Omental fat pad (tissue), 3 donors: ENCODE measurements at regions not wholly inside any gene's neighbourhood (a gene's known extent, or its start where the extent isn't known, plus 50 kb on each side); places are given as distances from the start of the nearest gene placed in this dataset.
A peak's percentile ranks its signal among the peaks of the same experiment; 100 is the strongest.

ENCODE experiments used
- ATAC-seq: fragments of 150-250 bp; one replicate; pipeline ENCODE4 v1.9.1; 2016; ENCODE audit warnings: mild to moderate bottlenecking, moderate library complexity; ENCODE audit not compliant: low FRiP score
- DNase-seq: peaks from one replicate; pipeline ENCODE4 v3.0.0-alpha.2; 2019; ENCODE audit warnings: low spot score
- TF ChIP-seq, protein P1 (sequence below), 3 donors: fragments of 450-650 bp; IDR thresholded peaks; one replicate each; pipeline ENCODE4 v1.5.1; 2016 to 2017; ENCODE audit warnings: antibody characterized with exemption in 3 of 3, mild to moderate bottlenecking in 3 of 3, moderate library complexity in 2 of 3

DNA sequence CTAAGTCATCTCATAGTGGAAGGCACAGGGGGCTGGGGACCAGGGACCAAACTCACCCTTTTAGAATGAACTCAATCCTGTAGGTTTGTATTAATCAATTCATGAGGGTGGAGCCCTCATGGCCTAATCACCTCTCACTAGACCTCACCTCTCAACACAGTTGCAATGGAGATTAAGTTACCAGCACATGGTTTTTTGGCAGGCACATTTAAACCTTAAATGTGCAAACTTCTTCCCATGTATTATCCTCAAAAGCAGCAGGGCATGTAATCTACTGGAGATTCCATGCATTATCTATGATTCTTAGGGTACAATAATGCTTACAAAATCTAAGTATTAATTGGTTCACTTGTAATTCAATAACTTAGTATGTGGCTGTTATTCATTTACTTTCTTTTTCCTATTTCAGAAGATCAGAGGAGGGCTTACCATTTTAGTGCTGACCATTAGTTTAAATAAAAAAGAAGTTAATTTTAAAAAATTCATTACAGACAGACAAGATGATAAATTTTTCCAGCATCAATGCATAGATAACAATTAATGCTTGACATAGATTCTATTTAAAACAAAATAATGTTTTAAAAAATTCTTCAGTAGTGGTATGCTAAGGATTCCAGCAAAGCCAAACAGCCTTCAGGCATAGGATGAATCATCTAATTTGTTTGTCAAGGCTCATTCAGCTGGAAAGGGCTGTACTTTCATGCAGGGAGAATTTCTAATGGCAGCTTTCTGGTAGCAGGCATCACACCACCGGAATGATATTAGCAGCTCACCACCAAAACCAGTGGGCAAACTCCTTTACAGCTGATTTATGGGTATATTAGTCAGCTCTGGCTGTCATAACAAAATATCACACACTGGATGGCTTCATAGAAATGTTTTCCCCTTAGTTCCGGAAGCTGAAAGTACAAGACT is 124.6 kb upstream of the ZNF648 start:
- TF ChIP-seq, protein P1, sequence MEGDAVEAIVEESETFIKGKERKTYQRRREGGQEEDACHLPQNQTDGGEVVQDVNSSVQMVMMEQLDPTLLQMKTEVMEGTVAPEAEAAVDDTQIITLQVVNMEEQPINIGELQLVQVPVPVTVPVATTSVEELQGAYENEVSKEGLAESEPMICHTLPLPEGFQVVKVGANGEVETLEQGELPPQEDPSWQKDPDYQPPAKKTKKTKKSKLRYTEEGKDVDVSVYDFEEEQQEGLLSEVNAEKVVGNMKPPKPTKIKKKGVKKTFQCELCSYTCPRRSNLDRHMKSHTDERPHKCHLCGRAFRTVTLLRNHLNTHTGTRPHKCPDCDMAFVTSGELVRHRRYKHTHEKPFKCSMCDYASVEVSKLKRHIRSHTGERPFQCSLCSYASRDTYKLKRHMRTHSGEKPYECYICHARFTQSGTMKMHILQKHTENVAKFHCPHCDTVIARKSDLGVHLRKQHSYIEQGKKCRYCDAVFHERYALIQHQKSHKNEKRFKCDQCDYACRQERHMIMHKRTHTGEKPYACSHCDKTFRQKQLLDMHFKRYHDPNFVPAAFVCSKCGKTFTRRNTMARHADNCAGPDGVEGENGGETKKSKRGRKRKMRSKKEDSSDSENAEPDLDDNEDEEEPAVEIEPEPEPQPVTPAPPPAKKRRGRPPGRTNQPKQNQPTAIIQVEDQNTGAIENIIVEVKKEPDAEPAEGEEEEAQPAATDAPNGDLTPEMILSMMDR (IDR thresholded peaks at IDR 0.05) = no peak
- ATAC-seq (peak; percentile 79), DNase-seq (no peak)

DNA sequence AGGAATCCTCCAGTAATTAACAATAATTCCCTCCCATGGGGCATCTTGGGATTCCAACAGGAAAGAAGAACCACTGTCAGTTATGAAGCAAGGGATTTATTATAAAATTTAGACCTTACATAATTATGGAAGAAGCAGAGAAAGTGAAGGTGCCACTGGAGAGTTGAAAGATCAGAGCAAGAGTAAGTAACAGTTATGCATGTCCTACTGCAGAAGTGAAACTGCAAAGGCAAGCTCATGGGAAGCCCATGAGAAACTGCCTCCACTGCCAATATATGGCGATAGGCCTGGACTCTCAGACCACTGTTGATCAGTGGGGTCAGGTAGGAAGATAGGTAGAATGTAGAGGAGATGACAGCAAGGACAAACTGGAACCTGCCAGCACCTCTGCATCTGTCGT is 123.6 kb upstream of the ZNF648 start:
- TF ChIP-seq, protein P1 (IDR thresholded peaks at IDR 0.05) = no peak
- DNase-seq = no peak
- ATAC-seq = no peak

DNA sequence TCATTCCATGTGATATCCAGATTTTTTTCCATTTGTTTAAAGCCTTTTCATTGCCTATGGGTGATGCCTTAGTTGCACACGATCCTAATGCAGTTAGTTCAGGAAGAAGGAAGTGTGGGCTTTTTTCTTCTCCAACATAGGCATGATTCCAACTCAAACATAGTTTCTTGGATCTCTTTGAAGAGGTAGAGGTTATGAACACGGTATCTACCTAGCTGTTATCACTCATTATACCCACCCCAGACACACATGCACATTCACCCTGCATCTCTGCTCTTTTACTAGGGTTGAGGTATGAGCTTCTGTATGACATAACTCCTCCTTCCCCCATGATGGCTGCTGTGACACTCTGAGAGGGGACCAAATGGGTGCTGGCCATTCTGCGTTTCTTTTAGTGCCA is 122.1 kb upstream of the ZNF648 start:
- DNase-seq = no peak
- no peak for ATAC-seq
- TF ChIP-seq, protein P1 (IDR thresholded peaks at IDR 0.05) = no peak

DNA sequence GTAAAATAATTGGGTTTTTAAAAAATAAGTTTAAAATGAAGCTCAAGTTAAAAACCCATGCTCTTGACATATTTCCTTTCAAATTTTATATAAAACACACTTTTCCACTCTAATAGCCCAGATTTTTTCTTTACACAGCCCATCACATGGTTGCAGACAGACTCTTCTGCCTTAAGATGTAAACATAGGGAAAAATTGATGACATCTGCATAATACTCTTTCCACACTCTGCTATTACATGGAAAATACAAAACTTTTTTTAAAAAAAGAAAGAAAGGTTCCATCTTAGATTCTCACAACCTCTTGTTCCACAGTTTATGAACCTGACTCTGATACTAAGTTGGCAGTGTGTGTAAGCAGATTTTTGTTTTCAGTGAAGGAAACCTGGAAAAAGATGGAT is 120.8 kb upstream of the ZNF648 start:
- TF ChIP-seq, protein P1 (IDR thresholded peaks at IDR 0.05) = no peak
- ATAC-seq (no peak), DNase-seq (no peak)

DNA sequence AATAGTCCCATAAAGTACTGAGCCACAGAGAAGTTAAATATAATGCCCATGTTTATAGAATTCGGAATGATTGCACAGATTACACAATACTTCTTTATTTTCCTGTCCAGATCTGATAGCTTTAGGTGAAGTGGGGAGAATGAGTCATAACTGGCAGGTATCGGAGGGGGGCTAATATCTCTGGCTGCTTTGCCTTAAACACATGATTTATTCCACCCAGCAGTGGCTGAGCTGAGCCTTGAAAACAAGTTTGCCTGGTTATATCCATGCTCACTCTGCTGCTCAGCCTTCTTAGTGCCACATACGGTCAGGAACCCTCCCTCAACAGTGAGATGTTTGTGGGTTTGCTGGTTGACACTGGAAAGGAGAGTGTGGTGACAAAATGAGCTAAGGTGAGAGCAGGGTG is 119.7 kb upstream of the ZNF648 start:
- DNase-seq = no peak
- ATAC-seq = no peak
- TF ChIP-seq, protein P1 (IDR thresholded peaks at IDR 0.05) = no peak

DNA sequence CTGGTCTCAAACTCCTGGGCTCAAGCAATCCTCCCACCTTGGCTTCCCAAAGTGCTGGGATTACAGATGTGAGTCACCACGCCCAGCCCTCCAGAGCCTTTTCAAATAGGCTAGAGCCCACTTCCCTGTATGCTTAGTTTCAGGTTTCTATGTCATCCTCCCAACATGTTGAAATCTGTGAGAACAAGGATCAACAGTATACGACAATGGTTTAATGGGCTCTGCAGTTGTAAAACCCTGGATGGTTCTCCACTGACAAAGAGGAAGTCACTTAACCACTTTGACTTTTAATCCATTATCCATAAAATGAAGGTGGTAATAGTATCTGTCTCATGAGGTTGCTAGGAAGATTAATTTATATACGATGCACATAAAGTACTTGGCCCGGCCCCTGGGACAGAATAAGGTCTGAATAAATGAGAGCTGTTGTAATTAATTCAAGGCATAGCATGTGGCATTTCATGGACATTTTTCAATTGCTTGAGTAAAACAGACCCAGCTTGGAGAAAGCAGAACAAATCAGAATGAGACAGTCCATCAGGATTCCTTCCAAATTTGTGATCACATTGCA is 113.9 kb upstream of the ZNF648 start:
- ATAC-seq (no peak), DNase-seq (no peak)
- TF ChIP-seq, protein P1 (IDR thresholded peaks at IDR 0.05) = no peak

DNA sequence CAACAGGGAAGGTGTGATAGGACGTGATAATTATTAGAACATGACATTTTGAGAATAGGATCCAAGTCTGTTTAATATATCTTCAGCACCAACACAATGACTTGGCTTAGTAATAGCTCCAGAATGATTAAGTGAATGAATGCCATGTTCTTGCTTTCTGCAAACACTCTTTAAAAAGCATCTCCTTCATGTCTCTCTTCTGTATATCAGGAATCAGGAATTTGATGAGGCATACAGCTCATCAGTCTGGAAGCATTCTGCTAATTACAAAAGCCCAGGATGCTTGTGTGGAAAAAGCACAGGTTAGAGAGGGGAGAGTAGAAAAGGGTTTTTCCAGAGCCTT is 113.0 kb upstream of the ZNF648 start:
- ATAC-seq = no peak
- TF ChIP-seq, protein P1 (IDR thresholded peaks at IDR 0.05) = no peak
- no peak for DNase-seq
